Urinary bladder (tissue), 3 donors: ENCODE measurements at regions not wholly inside any gene's neighbourhood (a gene's known extent, or its start where the extent isn't known, plus 50 kb on each side); places are given as distances from the start of the nearest gene placed in this dataset.
"Not testable (repeated sequence)": the region's sequence is repeated elsewhere in the genome, so short reads cannot be mapped to it uniquely, and the experiment has no call there.

Experiments used
- DNase-seq: peaks from one replicate; pipeline ENCODE4 v3.0.0-alpha.2; 2015; ENCODE audit errors: extremely low spot score
- H3K27ac ChIP-seq: one replicate; pipeline ENCODE4 v1.5.1; 2013; ENCODE audit warnings: low read depth, mild to moderate bottlenecking, moderate library complexity
- H3K36me3 ChIP-seq: one replicate; pipeline ENCODE4 v1.6.1; 2013; ENCODE audit warnings: mild to moderate bottlenecking, moderate library complexity; ENCODE audit not compliant: insufficient read depth
- H3K4me1 ChIP-seq: one replicate; pipeline ENCODE4 v1.6.1; 2013; ENCODE audit warnings: mild to moderate bottlenecking, moderate library complexity; ENCODE audit not compliant: insufficient read depth
- H3K4me3 ChIP-seq: one replicate; pipeline ENCODE4 v1.5.1; 2013; ENCODE audit warnings: low read depth, low read length
- WGBS: extraction: QIAGEN DNeasy Blood & Tissue Kit; methylation state at CpG from one replicate; pipeline ENCODE4 v1.1.7; 2013; 5-methylcytosine and 5-hydroxymethylcytosine counted together
- donor health status: healthy with polysubstance abuse.
- donor health status: healthy.

DNA sequence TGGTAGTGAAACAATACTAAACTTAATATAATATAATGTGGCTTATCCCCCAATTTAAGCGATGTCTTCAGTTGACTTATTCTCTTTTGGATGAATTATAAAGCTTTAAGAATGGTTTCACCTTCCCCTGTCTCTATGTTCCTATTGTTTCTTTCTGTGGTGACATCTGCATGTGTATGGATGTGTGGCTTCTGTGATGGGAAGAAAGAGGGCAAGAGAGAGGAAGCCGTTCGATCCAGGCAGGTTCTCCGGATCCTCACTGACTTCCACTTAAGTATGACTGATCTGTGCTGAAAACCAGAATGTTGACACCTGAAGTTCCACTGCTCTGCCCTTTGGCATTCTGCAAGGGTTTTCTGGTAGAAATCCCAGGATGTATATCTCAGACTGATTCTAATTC, 1150.8 kb downstream of the STPG2 start:
- Histone ChIP-seq H3K4me3 (no peak overlapping the region), H3K36me3 (no peaks in the 10 kb centered on the region), H3K27ac (no peak overlapping the region), H3K4me1 (no peaks in the 10 kb centered on the region)
- DNase-seq, result no peak
- WGBS, result 91% methylated on average over 4 of the region's 4 CpGs

DNA sequence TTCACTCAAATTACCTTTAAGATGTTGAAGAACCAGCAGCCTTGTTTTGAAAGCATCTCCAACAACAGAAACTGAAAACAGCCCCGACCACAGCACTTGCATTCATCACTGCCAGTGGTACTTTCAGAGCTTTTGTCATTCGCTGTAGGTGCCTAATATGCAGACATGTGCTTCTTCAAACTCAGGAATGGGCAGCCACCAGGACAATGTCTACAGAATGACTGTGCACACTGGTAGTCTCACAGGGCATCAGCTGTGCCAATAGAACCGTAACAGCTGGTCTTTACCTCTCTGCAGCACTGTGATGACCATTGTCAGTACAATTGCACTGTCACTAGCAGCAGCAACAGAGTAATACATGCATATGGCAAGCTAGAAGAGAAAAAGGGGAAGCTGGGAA, 1149.7 kb downstream of the STPG2 start:
- 80% methylated on average over 3 of the region's 3 CpGs for WGBS
- Histone ChIP-seq H3K27ac (no peak overlapping the region), H3K4me1 (no peaks in the 10 kb centered on the region), H3K36me3 (no peaks in the 10 kb centered on the region), H3K4me3 (no peak overlapping the region)
- DNase-seq, result no peak

DNA sequence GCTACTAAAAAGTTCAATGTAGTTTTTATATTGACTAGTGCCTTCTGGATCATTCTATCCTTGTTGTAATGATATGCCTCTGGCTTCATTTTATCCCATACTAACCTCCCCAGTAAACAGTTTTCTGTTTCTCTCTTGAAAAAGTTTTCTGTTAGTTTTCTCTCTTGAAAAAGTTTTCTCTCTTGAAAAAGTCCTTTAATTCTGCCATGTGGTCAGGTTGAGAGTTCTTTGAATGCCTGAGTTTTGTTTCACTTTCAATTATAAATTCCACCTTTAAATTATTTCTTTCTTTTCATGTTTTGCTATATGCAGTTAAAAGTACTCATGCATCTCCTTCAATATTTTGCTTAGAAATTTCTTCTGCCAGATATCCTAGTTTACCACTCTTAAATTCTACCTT, 1139.6 kb downstream of the STPG2 start:
- Histone ChIP-seq H3K4me1 (no peaks in the 10 kb centered on the region), H3K27ac (no peak overlapping the region), H3K4me3 (no peak overlapping the region), H3K36me3 (no peaks in the 10 kb centered on the region)
- no peak for DNase-seq

DNA sequence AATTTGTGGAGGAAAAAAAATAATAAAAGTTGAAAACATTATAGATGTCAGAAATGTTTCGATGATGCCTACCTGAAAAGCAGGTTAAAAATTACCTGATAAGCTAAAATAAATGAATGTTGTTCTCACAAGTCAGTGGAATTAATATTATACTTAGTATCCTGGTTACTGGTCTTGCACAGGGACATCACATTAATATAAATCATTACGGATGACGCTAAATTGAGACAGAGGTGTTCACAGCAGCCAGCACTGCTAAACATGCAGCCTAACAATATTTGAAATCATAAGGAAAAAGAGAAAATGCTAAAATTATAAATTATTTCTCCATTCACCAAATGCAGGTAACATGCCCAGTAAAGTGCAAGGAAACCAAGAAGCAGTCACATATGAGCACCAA, 1130.0 kb downstream of the STPG2 start:
- H3K4me1 ChIP-seq, result no peaks in the 10 kb centered on the region
- H3K4me3 ChIP-seq, result no peak overlapping the region
- no peaks in the 10 kb centered on the region for H3K36me3 ChIP-seq
- 75% methylated on average over 3 of the region's 3 CpGs for WGBS
- DNase-seq, result no peak
- H3K27ac ChIP-seq, result no peak overlapping the region

GRCh38 chr4:97013711-97014110, 1129.6 kb downstream of the STPG2 start:
- Histone ChIP-seq H3K4me1 (no peaks in the 10 kb centered on the region), H3K36me3 (no peaks in the 10 kb centered on the region), H3K27ac (no peak overlapping the region), H3K4me3 (no peak overlapping the region)
- WGBS, result 31% methylated on average over 2 of the region's 2 CpGs
- DNase-seq, result no peak

- no peak overlapping the region for H3K4me3 ChIP-seq
- no peak for DNase-seq
- 79% methylated on average over 1 of the region's 1 CpG for WGBS
- no peaks in the 10 kb centered on the region for H3K36me3 ChIP-seq
- H3K27ac ChIP-seq, result no peak overlapping the region
- H3K4me1 ChIP-seq, result no peaks in the 10 kb centered on the region
Observed at GRCh38 chr4:97015301-97015700, 1128.0 kb downstream of the STPG2 start.

- no peak overlapping the region for H3K27ac ChIP-seq
- H3K4me1 ChIP-seq, result no peaks in the 10 kb centered on the region
- no peaks in the 10 kb centered on the region for H3K36me3 ChIP-seq
- WGBS, result 62% methylated on average over 5 of the region's 5 CpGs
- no peak for DNase-seq
- no peak overlapping the region for H3K4me3 ChIP-seq
Observed at GRCh38 chr4:97016186-97016907, 1126.9 kb downstream of the STPG2 start.

GRCh38 chr4:97027728-97028410, 1115.4 kb downstream of the STPG2 start:
- no peak overlapping the region for H3K27ac ChIP-seq
- H3K4me1 ChIP-seq, result no peaks in the 10 kb centered on the region

DNA sequence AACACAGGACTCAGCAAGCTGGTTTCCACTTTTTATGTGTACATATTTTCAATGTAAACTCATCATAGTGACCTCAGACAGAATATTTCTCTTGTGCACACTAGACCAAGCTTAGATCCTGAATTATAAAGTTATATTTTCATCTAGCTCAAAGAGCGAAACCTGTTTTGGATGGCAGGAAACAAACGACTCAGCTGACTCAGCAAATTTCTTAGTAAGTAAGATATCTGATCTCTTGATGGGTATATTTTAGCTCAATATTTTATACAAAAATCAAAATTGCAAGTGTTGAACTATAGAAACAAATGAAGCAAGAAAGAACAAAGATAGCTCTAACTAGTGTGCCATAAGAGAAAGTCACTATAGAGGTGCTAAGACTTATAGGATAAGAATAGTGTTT, 1114.5 kb downstream of the STPG2 start:
- 56% methylated on average over 2 of the region's 2 CpGs for WGBS
- Histone ChIP-seq H3K36me3 (no peaks in the 10 kb centered on the region), H3K27ac (no peak overlapping the region), H3K4me3 (no peak overlapping the region), H3K4me1 (no peaks in the 10 kb centered on the region)
- DNase-seq, result no peak

More at GRCh38 chr4:97027728-97028410, 1115.4 kb downstream of the STPG2 start:
- DNase-seq, result no peak
- WGBS, result 79% methylated on average over 2 of the region's 2 CpGs
- Histone ChIP-seq H3K36me3 (no peaks in the 10 kb centered on the region), H3K4me3 (no peak overlapping the region)

DNA sequence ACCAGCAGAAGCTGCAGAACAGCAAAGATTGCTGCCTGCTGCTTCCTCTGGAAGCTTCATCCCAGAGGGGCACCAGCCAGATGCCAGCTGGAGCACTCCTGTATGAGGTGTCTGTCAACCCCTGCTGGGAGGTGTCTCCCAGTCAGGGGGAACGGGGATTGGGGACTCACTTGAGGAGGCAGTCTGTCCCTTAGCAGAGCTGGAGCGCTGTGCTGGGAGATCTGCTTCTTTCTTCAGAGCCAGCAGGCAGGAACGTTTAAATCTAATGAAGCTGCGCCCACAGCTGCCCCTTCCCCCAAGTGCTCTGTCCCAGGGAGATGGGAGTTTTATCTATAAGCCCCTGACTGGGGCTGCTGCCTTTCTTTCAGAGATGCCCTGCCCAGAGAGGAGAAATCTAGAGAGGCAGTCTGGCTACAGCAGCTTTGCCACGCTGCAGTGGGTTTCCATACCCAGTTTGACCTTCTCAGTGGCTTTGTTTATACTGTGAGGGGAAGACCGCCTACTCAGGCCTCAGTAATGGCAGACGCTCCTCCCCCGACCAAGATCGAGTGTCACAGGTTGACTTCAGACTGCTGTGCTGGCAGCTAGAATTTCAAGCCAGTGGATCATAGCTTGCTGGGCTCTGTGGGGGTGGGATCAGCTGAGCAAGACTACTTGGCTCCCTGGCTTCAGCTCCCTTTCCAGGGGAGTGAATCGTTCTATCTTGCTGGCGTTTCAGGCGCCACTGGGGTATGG, 1105.7 kb downstream of the STPG2 start:
- WGBS, result 71% methylated on average over 12 of the region's 12 CpGs
- not testable (repeated sequence) for H3K4me3 ChIP-seq, H3K36me3 ChIP-seq, H3K27ac ChIP-seq, H3K4me1 ChIP-seq, DNase-seq

GRCh38 chr4:97038146-97038516, 1105.1 kb downstream of the STPG2 start:
- no peaks in the 10 kb centered on the region for H3K4me1 ChIP-seq
- H3K4me3 ChIP-seq, result no peak overlapping the region
- DNase-seq, result no peak
- H3K36me3 ChIP-seq, result no peaks in the 10 kb centered on the region
- no peak overlapping the region for H3K27ac ChIP-seq
- 87% methylated on average over 9 of the region's 9 CpGs for WGBS

DNA sequence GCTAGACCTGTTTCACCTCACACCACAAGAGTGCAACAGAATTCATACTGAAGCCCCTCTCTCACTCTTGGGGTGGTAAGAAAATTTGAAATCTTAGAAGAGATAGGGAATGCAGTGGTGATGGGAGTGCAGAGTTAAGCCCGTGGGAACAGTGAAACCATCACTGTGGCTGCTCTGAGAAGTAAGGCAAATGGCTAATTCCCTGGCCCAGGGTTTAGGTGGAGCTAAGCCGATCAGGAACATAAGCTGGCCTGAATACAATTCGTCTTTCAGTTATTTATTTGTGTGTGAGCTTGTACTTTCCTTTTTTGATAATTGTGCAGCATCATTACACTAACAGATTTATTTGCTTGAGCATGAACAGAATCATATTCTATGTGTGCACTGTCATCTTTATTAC, 1070.6 kb downstream of the STPG2 start:
- no peaks in the 10 kb centered on the region for H3K36me3 ChIP-seq
- WGBS, result 49% methylated on average over 3 of the region's 3 CpGs
- H3K4me1 ChIP-seq, result no peaks in the 10 kb centered on the region
- no peak for DNase-seq
- no peak overlapping the region for H3K27ac ChIP-seq
- H3K4me3 ChIP-seq, result no peak overlapping the region

DNA sequence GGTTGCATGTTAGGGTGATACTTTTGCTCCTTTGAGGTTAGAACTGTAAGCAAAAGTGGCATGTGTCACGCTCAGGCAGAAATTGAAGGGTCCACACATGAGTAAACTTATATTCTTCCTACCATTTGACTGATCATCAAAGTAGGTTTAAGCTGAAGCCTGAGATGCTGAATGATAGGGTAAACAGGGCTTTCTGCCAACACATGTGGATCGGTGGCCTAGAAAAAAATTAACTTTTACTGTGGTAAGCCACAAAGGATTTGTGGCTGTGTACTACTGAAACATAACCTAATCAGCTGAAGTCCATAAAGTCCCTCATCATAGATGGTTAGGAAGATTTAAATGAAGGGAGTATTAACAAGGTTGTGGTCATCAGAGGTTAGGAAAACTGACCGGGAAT, 1070.1 kb downstream of the STPG2 start:
- 62% methylated on average over 3 of the region's 3 CpGs for WGBS
- DNase-seq, result no peak
- H3K4me3 ChIP-seq, result no peak overlapping the region
- H3K4me1 ChIP-seq, result no peaks in the 10 kb centered on the region
- no peak overlapping the region for H3K27ac ChIP-seq
- no peaks in the 10 kb centered on the region for H3K36me3 ChIP-seq

GRCh38 chr4:97074531-97074930, 1068.7 kb downstream of the STPG2 start:
- H3K4me3 ChIP-seq, result no peak overlapping the region
- H3K27ac ChIP-seq, result no peak overlapping the region
- no peaks in the 10 kb centered on the region for H3K36me3 ChIP-seq
- H3K4me1 ChIP-seq, result no peaks in the 10 kb centered on the region
- DNase-seq, result no peak
- 90% methylated on average over 2 of the region's 2 CpGs for WGBS
